ENCODE measurements at regions not wholly inside any gene's neighbourhood (a gene's known extent, or its start where the extent isn't known, plus 50 kb on each side); places are given as distances from the start of the nearest gene placed in this dataset.

DNA sequence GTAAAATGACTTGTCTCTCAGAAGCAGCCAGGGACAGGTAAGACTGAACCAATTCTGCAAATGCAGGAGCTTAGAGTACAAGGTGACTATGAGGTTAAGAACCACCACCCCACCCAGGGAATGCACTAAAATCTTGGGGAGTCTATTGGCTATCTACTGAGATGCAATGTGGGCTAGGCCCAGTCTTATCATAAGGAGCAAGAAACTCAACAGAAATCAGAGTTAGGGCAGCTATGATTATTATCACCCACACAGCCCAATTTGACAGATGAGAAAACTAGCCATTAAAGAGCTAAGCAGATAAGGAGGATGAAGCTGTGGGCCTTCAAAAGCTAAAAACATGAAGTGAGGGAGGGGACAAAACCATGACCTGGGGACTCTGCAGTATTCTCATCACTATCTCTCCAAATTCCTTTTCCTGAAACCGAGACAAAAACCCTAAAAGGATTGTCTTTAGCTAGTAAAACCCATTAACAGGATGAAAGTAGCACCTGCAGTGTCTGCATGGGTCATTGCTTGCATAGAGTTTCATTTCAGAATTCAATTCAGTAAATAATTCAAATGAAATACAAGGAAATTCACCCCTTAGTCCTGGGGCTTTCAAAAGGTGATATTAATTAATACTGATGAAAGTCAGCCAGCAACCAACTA, 68.8 kb upstream of the USP47 start:
- Histone ChIP-seq H3K9me1 (ENCODE audit: control insufficient read depth, extremely low read depth, insufficient read depth, low read length) (no peaks in the 10 kb centered on the region), H3K4me1 (ENCODE audit: control insufficient read depth, extremely low read depth, insufficient read depth, low read length) (no peaks in the 10 kb centered on the region), H3K4me3 (ENCODE audit: control insufficient read depth in 2 of 3, extremely low read depth in 1 of 3, insufficient read depth in 2 of 3, low read depth in 1 of 3, low read length in 3 of 3) (no peak overlapping the region), H3K9ac (ENCODE audit: control insufficient read depth, extremely low read depth, insufficient read depth, low read length) (no peak overlapping the region), H3K79me2 (ENCODE audit: control insufficient read depth, insufficient read depth, low read length) (no peaks in the 10 kb centered on the region), H3K27me3 (ENCODE audit: control insufficient read depth, extremely low read depth, insufficient read depth, low read length) (peaks cover 8% of the 10 kb centered on the region), H3K27ac (ENCODE audit: control insufficient read depth, insufficient read depth, low read length) (no peak overlapping the region), H3K36me3 (ENCODE audit: control insufficient read depth in 2 of 2, extremely low read depth in 1 of 2, insufficient read depth in 2 of 2, low read length in 2 of 2) (no peaks in the 10 kb centered on the region), H3K9me3 (ENCODE audit: control insufficient read depth, low read depth, low read length) (no peaks in the 10 kb centered on the region), H3K4me2 (ENCODE audit: control insufficient read depth, extremely low read depth, insufficient read depth, low read depth, low read length) (no peak overlapping the region), H4K20me1 (ENCODE audit: control insufficient read depth, extremely low read depth, insufficient read depth, low read length) (no peaks in the 10 kb centered on the region), H2AFZ (ENCODE audit: control insufficient read depth, low read length) (no peak overlapping the region)
- dilution Hi-C loops (cut with MboI; ENCODE audit: extremely low pct_ligation_motif_present, low sequenced_read_pairs): no loop called here
- DNase-seq (ENCODE audit: low read depth, low spot score) (no peak), FAIRE-seq (no peak)
- TF ChIP-seq EZH2 (IDR thresholded peaks at IDR 0.05; ENCODE audit: low read length): no peak
- TF ChIP-seq, protein P1, sequence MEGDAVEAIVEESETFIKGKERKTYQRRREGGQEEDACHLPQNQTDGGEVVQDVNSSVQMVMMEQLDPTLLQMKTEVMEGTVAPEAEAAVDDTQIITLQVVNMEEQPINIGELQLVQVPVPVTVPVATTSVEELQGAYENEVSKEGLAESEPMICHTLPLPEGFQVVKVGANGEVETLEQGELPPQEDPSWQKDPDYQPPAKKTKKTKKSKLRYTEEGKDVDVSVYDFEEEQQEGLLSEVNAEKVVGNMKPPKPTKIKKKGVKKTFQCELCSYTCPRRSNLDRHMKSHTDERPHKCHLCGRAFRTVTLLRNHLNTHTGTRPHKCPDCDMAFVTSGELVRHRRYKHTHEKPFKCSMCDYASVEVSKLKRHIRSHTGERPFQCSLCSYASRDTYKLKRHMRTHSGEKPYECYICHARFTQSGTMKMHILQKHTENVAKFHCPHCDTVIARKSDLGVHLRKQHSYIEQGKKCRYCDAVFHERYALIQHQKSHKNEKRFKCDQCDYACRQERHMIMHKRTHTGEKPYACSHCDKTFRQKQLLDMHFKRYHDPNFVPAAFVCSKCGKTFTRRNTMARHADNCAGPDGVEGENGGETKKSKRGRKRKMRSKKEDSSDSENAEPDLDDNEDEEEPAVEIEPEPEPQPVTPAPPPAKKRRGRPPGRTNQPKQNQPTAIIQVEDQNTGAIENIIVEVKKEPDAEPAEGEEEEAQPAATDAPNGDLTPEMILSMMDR (optimal IDR thresholded peaks at IDR 0.05 in 1 of 3, IDR thresholded peaks at IDR 0.05 in 1 of 3, conservative IDR thresholded peaks at IDR 0.05 in 1 of 3; ENCODE audit: extremely low read depth in 1 of 3, insufficient read depth in 2 of 3, low read length in 3 of 3): no peak

DNA sequence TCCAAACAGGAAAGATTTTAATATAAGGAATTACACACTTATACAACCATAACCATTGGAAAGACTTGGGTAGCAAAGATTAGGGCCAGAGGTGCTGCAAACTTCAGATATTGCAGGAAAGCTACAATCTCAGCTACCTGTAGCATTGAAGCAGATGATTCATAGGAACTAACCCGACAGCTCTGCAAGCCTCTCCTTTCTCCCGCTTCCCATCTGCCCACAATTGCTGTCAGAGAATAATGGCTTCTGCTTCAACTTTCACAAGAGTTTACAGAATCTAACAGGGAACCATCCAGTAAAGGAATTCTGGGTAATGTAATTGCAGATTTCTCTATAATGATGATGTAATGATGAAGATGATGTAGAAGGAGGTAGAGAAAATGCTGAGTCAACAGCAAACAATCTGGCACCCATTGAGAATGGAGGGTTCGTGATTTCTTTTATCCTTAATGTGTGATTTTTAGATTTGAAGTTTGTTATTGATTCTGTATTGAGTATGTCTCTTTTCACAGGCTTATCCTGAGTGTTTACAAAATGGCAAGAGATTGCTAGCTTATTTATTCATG, 70.8 kb upstream of the USP47 start:
- Histone ChIP-seq H4K20me1 (ENCODE audit: control insufficient read depth, extremely low read depth, insufficient read depth, low read length) (no peaks in the 10 kb centered on the region), H3K27ac (ENCODE audit: control insufficient read depth, insufficient read depth, low read length) (no peak overlapping the region), H3K36me3 (ENCODE audit: control insufficient read depth in 2 of 2, extremely low read depth in 1 of 2, insufficient read depth in 2 of 2, low read length in 2 of 2) (no peaks in the 10 kb centered on the region), H3K79me2 (ENCODE audit: control insufficient read depth, insufficient read depth, low read length) (no peaks in the 10 kb centered on the region), H3K4me3 (ENCODE audit: control insufficient read depth in 2 of 3, extremely low read depth in 1 of 3, insufficient read depth in 2 of 3, low read depth in 1 of 3, low read length in 3 of 3) (no peak overlapping the region), H3K9me3 (ENCODE audit: control insufficient read depth, low read depth, low read length) (no peaks in the 10 kb centered on the region), H3K9ac (ENCODE audit: control insufficient read depth, extremely low read depth, insufficient read depth, low read length) (no peak overlapping the region), H3K4me1 (ENCODE audit: control insufficient read depth, extremely low read depth, insufficient read depth, low read length) (no peaks in the 10 kb centered on the region), H3K9me1 (ENCODE audit: control insufficient read depth, extremely low read depth, insufficient read depth, low read length) (no peaks in the 10 kb centered on the region), H3K27me3 (ENCODE audit: control insufficient read depth, extremely low read depth, insufficient read depth, low read length) (peaks cover 3% of the 10 kb centered on the region), H3K4me2 (ENCODE audit: control insufficient read depth, extremely low read depth, insufficient read depth, low read depth, low read length) (no peak overlapping the region), H2AFZ (ENCODE audit: control insufficient read depth, low read length) (no peak overlapping the region)
- dilution Hi-C loops (cut with MboI; ENCODE audit: extremely low pct_ligation_motif_present, low sequenced_read_pairs): no loop called here
- DNase-seq (ENCODE audit: low read depth, low spot score) (no peak), FAIRE-seq (peak; percentile 9)
- TF ChIP-seq EZH2 (IDR thresholded peaks at IDR 0.05; ENCODE audit: low read length): no peak
- TF ChIP-seq, protein P1 (optimal IDR thresholded peaks at IDR 0.05 in 1 of 3, IDR thresholded peaks at IDR 0.05 in 1 of 3, conservative IDR thresholded peaks at IDR 0.05 in 1 of 3; ENCODE audit: extremely low read depth in 1 of 3, insufficient read depth in 2 of 3, low read length in 3 of 3): no peak
